Activated T-cell treated with anti-CD3 and anti-CD28 coated beads for 1 hour (primary cell): ENCODE measurements at regions not wholly inside any gene's neighbourhood (a gene's known extent, or its start where the extent isn't known, plus 50 kb on each side); places are given as distances from the start of the nearest gene placed in this dataset.

ENCODE experiments used
- DNase-seq: peaks from one replicate; pipeline ENCODE4 v3.0.0-alpha.2; 2020; ENCODE audit warnings: low read depth

DNA sequence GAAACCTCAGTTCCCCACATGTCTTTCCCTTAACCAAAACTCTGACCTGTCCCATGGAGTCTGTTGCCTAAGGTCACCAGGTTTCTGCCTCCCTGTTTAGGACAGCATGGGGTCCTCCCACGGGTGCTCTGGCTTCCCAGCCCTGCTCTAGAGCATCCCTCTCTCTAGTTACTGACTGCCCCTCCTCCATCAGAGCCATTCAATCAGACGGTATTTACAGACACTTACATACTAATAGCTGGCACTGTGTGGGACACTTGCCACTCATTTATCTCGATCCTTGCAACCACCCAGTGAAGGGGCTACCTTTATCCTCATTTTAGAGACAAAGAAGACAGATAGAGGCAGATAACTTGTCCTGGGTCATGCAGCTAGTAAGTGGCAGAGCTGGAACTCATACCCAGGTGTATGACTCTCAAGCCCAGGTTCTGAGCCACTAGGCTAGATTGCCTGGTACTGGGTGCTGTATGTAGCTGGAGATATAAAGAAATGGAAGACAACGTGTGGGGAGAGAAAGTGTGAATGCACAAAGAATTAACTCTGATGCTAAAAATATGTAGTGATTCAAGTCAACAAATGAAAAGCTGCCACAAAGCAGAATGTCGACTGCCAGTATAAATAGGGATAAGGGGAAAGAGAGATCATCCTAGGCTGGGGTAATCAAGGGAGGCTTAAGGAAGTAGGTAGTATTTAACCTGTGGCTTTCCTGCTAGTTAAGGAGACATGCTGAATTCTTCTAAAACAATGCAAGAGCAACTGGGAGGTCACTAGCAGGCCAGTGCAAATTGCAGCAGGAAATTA, 52.5 kb upstream of the PDE8B start:
- DNase-seq = no peak

DNA sequence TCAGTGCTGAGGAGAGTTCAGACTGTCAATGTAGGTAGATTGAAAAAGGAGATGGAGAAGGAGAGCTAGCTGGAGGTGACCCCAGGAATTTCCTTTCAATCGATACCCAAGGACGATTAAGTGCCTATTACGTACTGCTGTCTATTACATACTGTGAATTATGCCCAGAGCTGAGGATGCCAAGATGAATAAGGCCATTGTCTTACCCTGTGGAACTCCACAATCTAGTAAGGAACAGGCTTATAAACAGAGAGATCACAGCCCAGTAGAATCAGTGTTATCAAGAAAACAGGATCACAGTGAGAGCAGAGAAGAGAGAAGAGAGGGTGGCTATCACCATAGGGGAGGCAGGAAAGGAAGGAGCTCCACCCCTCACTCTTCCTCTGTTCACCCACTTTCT, 54.1 kb upstream of the PDE8B start:
- DNase-seq = no peak

DNA sequence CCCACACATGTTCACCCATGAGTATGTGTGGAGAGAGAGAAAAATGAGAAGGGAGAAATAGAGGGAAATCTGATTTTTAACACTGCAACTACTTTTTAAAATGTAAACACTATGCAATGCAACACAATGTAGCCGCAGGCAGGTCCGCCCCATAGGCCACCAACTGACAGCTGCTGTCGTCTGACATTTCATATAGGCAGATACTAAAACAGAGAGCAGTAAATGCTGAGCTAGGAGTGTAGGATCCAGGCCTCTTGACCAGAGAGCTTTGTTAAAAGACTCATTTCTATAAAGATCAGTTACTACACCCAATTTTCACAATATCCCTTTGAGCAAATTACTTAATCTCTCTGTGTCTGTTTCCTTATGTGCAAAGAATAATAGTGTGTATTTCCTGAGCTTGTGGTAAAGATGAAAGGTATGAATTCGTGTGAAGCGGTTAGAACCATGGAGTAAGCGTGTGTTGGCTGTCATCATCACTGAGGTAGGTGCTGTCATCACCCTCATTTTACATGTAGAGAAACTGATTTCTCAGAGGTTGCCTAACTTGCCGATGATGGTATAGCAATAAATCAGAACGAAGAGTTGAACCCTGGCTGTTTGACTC, 55.2 kb upstream of the PDE8B start:
- no peak for DNase-seq

DNA sequence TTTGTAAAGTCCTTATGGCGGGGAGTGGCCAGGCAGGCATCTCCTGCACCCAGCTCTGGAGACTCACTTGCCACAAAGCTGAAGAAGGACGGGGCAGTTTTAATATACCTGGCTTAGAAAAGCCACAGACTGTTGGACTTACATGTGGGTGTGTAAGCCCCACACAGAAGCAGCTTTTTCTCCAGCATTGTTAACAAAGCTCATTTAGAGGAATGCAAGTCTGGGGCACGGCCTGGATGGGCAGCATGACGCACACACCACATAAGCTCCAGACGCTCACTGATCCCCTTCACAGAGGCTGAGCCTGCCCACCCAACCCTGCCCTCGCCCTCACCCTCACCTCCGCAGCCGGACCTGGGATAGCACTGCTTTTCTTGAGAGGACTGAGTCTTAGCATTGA, 58.0 kb upstream of the PDE8B start:
- no peak for DNase-seq

DNA sequence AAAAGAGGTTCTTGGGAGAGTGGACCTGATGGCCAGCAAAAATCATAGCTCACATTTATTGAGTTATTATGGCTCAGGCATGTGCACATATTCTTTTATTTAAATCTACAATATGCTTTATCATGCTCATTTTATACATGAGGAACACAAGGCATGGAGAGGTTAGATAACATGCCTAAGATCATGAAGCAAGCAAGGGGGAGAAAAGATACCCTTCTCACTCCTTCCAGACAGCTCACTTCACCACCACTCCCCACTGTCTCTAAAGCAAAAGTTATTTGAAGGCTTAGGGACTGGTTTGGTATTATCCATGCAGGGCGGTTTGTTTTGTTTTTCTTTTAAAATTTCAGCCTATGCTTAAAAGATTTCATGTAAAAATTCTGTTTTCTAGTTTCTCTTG, 59.0 kb upstream of the PDE8B start:
- no peak for DNase-seq

DNA sequence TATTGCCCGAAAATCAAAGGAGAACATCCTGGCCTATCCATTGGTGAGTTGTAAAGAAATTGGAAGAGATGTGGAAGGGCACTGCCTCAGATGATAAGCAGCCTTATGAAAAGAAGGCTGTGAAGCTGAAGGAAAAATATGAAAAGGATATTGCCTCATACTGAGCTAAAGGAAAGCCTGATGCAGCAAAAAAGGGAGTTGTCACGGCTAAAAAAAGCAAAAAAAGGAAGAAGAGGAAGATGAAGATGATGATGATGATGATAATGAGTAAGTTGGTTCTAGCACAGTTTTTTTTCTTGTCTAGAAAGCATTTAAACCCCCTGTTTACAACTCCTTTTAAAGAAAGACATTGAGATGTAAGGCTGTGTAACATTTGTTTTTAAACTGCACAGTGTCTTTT, 59.8 kb upstream of the ZBED3 start:
- no peak for DNase-seq

DNA sequence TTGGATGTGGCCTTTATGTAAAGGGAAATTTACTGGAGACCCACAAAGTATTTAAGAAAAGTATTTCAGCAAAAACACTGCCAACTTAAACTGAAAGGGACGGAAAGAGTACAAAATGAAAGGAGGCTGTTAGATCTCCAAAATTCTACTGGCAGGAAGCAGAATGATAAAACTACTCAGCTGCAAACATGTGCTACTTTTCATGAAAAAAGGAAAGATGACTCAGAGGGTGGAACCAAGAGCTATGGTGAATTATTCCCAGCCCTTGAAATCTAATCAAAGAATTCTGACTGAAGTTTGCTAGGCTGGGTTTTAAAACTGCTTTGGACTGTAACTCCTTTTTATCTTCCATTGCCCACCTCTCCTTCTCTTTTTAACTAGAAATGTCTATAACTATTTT, 58.6 kb upstream of the ZBED3 start:
- no peak for DNase-seq

DNA sequence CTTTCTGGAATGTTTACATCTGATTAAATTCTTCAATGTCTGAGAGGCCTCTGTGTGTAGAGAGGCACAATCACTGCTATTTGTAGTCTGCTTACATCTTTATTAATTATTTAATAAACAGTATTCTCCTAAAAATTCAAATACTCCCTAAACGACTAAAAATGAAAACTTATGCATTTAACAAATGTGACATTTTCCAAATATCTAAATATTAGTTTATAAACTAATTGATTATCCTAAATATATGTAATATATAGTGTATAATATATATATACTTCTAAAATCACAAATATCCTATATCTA, 57.7 kb upstream of the ZBED3 start:
- DNase-seq = no peak

DNA sequence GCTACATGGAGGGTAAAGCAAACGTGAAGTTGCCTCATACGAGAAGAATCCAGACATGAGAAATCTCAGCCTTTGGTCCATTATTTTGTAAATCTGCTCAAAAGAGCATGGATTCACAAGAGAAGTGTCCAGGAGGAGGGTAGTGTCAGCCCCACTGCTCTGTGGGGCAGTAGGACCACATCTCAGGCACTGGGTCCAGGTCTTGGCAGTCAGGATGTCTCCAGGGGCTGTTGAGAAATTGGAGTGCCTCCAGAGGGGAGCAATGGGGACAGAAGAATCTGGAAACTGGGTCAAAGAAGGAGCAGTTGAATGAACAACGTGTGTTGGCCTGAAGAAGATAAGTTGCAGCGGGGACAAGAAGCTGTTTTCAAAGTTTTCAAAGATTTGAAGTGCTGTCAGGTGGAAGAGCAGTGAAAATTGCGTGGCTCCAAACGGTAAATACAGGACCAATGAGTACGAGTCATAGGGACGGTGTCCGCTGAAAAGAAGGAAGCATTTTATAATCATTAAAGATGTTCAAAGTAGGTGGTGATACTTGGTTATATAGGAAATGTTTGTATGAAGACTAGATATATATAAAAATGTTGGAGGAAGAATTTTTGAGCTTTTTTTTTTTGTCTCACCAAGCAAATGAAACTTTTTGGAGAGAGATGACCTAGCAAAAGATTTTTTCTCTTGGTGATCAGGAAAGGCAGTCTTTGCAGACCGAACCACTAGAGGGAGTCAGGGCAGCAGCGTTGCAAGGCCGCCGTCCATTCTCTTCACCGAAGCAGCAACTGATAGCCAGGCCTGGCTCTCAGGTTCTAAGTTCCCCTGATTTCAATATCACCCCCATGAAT, 57.1 kb upstream of the ZBED3 start:
- peak; percentile 45 for DNase-seq

DNA sequence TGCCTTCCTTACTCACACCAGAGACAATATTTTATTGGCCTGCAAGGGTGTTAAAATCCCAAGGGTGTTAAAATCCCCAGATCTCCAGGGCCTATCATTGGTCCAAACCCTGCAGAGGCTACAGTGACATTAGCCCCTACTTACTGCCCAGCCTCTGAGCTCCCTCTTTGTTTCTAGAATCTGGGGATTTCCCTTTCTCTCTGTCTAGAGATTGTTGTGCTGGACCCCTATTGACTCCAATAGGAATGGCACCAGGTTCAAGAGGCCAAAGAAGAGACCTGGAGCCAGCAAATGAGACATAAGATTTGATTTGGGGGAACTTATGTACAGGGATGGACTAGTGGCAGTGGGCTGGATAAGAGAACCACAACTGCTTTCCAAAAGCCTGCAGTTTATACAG, 53.3 kb upstream of the ZBED3 start:
- no peak for DNase-seq

DNA sequence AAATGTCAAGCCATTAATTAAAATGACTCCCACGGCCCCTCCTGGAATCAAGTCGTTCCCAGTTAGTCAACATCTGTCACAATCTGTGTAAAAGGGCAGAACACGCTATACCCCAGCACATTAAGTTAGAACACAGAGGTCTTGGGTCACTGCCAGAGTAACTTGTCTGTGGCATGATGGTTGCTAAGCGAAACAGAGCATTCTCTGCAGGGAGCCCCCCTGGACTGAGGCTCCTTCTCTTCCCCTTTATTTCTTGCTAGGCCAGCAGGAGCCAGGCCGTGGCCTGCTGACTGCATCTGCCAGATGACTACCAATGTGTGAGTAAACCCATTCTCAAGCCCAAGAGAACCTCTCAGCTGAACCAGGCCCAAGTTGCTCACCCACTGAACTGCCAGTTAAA, 51.9 kb upstream of the ZBED3 start:
- no peak for DNase-seq
